SKM-1 treated with dmso at 0.1 percent for 144 hours (cell line): ENCODE measurements at regions not wholly inside any gene's neighbourhood (a gene's known extent, or its start where the extent isn't known, plus 50 kb on each side); places are given as distances from the start of the nearest gene placed in this dataset.

ENCODE experiments used
- DNase-seq: peaks from one replicate; lab custom pipeline; 2025; ENCODE audit not compliant: unreplicated experiment; lab: John Stamatoyannopoulos, UW

DNA sequence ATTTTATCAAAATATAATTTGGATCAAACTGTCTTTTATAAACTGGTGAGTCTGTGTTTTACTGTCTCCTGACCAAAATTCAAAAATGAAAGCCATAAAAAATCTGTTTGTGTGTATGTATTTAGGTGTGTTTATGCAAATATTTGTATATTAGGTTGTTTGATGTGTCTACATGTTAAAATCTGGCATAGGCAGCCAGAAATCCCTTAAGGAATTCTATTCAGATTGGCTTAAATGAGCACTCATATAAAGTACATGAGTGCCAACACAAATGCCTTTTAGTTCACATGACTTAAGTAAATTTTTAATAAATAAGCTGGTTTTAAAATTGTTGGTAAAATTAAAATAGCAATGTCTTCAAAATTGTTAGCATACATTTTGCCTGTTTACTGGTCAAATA is 133.3 kb upstream of the GUCY1A2 start:
- DNase-seq: no peak

DNA sequence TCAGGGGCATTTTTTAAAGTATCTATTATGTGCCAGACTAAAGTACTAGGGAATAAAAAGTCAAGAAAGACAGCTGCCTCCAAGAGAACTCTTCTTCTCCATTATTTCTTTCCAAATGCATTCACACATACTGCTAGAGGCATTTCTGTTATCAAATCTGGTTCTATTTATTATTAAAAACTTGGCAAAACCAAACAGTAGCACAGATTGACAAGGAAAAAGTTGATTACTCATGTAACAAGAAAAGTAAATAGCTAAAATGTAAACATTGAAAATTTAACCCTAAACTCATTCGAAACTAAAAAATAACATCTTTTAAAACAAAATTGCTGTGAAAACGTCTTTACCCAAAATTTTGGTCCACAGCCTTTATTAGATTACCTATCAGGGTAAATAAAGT is 132.9 kb upstream of the GUCY1A2 start:
- no peak for DNase-seq

DNA sequence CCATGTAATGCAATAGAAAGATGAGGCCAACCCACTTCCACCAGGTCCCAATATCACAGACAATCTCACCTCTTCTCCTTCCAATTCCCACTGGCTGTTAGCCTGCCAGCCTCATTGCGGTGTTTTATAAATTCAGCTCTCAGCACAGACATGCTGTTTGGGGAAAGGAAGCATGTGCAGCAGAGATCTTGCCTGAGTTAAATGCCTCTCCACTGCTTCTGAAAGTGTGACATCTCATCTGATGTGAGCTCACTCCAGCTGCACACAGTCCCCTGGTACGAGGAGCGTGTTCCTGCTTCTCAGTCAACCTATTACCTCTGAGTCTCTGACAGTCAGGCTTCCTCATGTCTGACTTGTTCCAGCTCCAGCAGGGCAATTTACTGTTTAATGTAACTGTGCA is 122.7 kb upstream of the GUCY1A2 start:
- DNase-seq: no peak

DNA sequence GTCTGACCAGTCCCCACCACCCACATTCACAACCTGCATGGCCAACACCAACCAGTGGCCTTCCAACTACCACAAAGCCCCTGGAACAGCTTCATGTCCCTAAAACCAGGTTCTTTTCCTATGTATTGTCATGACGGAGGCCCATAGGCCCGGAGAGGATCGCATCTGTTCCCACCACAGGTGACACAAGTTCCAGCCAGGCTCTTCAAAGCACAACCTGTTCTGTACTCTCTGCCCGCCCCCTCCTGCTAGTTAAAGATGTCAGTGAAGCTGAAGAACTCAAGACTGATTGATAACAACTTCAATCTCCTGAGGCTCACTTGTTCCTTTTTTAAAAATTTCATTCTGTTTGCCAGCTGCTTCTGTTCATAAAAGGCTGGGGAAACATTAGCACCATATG is 121.1 kb upstream of the GUCY1A2 start:
- no peak for DNase-seq

- DNase-seq: no peak
These were observed 118.6 kb upstream of the GUCY1A2 start for GRCh38 chr11:107136892-107137291.

- no peak for DNase-seq
These were observed 113.5 kb upstream of the GUCY1A2 start for GRCh38 chr11:107131756-107132155.

DNA sequence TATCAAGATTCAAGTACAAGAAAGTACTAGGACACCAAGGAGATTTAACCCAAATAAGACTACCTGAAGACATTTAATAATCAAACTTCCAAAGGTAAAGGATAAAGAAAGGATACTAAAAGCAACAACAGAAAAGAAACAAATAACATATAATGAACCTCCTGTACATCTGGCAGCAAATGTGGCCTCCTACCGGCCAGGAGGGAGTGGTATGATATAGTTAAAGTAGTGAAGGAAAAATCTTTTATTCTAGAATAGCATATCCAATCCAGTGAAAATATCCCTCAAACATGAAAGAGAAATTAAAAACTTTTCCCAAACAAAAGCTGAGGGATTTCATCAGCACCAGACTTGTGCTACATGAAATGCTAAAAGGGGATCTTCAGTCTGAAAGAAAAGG is 104.7 kb upstream of the GUCY1A2 start:
- DNase-seq: no peak

DNA sequence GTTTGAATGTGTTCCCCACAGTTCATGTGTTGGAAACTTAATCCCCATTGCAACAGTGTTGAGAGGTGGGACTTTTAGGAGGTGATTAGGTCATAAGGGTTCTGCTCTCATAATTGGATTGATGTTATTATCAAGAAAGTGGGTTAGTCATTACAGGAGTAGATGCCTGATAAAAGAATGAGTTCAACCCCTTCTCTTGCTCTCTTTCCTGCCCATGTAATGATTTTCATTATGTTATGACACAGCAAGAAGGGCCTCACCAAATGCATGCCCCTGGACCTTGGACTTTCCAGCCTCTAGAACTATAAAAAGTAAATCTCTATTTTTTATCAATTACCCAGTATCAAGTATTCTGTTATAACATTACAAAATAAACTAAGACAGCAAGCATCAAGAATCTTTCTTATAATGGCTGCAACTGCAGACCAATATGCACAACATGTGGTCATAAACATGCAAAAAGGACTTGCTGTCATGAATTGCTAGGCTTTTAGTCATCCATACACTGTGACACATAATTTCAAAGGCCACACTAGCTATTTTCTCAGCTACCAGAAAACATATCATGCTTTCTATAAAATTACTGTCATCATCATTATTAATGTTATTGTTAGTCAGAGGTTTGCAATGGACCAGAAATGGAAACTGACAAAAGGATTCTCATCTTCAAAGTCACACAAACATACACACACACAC is 99.9 kb upstream of the GUCY1A2 start:
- no peak for DNase-seq

DNA sequence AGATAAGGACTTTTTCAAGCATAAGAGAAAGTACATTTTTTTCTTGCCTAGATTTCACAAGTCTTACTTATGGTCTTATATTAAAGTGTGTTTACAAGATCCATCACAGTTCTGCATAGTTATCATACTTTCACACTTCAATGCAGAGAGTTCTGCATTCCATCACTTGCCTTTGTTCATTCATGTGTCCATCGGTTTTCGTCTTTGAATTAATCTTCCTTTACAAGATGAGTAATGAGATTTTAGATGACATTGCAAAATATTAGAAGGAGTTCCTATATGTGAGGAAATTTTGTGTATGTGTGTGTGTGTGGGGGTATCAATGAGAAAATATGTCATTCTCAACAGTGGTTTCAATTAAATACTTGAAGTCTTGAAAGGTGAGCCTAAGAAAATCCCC is 98.1 kb upstream of the GUCY1A2 start:
- no peak for DNase-seq

- no peak for DNase-seq
These were observed 84.6 kb upstream of the GUCY1A2 start for GRCh38 chr11:107102692-107103477.

DNA sequence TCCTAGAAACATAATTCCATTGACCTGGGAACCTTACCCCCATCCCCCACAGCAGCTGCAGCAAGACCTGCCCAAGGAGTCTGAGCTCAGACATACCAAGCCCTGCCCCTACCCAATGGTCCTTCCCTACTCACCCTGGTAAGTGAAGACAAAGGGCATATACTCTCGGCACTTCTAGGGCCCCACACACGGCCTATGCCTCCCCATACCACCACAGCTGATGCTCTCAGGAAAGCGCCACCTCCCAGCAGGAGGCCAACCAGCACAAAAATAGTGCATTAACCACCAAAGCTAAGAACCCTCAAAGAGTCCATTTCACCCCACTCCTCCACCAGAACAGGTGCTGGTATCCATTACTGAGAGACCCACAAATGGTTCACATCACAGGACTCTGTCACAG is 74.4 kb upstream of the GUCY1A2 start:
- no peak for DNase-seq

- no peak for DNase-seq
These were observed 60.1 kb upstream of the GUCY1A2 start for GRCh38 chr11:107078375-107078774.

DNA sequence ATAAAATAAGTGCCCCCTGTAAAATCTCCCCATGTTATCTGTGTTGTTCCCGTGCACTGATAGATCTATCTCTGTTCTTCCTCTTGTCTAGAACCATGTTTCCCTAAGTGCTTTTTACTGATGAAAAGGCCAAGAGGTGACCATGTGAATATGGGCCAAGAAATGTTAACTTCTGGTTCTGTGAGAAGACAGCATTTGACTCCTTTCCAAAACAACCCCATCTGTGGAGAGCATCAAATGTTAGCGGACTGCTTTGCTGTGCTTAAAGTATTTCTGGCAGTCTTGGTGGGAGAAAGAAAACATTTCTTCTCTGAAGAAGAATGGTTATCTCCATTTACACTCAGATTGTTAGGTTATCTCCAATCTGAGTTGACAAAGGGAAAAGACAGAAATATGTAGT is 58.6 kb upstream of the GUCY1A2 start:
- no peak for DNase-seq

- no peak for DNase-seq
These were observed 52.9 kb upstream of the GUCY1A2 start for GRCh38 chr11:107071129-107071528.
